ENCODE measurements at regions not wholly inside any gene's neighbourhood (a gene's known extent, or its start where the extent isn't known, plus 50 kb on each side); places are given as distances from the start of the nearest gene placed in this dataset.

DNA sequence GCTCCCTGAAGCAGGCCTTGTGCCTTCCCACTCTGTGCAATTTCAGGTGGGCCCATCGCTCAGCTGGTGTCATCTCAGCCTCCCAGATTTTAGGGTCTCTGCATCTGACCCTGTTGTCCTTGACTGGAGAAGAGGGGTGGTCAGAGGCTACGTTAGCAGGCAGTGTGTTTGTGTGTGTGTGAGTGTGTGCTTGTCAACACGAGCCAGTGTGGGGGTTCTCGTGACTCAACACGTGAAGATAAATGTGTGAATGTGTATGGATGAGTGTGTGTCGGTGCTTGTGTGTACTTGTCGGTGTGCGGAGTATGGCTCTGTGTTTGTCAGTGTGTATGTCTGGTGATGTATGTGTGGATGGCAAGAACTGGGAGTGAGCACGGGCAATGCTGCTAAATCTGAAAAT lies 142.6 kb upstream of the KLF4 start:
- TF ChIP-seq, protein P1, sequence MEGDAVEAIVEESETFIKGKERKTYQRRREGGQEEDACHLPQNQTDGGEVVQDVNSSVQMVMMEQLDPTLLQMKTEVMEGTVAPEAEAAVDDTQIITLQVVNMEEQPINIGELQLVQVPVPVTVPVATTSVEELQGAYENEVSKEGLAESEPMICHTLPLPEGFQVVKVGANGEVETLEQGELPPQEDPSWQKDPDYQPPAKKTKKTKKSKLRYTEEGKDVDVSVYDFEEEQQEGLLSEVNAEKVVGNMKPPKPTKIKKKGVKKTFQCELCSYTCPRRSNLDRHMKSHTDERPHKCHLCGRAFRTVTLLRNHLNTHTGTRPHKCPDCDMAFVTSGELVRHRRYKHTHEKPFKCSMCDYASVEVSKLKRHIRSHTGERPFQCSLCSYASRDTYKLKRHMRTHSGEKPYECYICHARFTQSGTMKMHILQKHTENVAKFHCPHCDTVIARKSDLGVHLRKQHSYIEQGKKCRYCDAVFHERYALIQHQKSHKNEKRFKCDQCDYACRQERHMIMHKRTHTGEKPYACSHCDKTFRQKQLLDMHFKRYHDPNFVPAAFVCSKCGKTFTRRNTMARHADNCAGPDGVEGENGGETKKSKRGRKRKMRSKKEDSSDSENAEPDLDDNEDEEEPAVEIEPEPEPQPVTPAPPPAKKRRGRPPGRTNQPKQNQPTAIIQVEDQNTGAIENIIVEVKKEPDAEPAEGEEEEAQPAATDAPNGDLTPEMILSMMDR (IDR thresholded peaks at IDR 0.05; ENCODE audit: low read length), result no peak
- TF ChIP-seq EZH2 (IDR thresholded peaks at IDR 0.05; ENCODE audit: borderline replicate concordance, low read length), result no peak

Data from OCI-LY1 (cell line).